ENCODE measurements at regions not wholly inside any gene's neighbourhood (a gene's known extent, or its start where the extent isn't known, plus 50 kb on each side); places are given as distances from the start of the nearest gene placed in this dataset.

GRCh38 chr18:42157878-42158277 lies 202.8 kb downstream of the PIK3C3 start:
- TF ChIP-seq, protein P1, sequence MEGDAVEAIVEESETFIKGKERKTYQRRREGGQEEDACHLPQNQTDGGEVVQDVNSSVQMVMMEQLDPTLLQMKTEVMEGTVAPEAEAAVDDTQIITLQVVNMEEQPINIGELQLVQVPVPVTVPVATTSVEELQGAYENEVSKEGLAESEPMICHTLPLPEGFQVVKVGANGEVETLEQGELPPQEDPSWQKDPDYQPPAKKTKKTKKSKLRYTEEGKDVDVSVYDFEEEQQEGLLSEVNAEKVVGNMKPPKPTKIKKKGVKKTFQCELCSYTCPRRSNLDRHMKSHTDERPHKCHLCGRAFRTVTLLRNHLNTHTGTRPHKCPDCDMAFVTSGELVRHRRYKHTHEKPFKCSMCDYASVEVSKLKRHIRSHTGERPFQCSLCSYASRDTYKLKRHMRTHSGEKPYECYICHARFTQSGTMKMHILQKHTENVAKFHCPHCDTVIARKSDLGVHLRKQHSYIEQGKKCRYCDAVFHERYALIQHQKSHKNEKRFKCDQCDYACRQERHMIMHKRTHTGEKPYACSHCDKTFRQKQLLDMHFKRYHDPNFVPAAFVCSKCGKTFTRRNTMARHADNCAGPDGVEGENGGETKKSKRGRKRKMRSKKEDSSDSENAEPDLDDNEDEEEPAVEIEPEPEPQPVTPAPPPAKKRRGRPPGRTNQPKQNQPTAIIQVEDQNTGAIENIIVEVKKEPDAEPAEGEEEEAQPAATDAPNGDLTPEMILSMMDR (IDR thresholded peaks at IDR 0.05) = no peak
- ATAC-seq (no peak), DNase-seq (no peak)
- Histone ChIP-seq H3K4me3 (no peak overlapping the region), H3K4me1 (no peaks in the 10 kb centered on the region), H3K36me3 (ENCODE audit: insufficient read depth in 1 of 2, low read depth in 1 of 2) (no peaks in the 10 kb centered on the region), H3K27ac (no peak overlapping the region), H3K27me3 (ENCODE audit: insufficient read depth in 3 of 3, low read length in 2 of 3) (no peaks in the 10 kb centered on the region), H3K9me3 (no peaks in the 10 kb centered on the region)
- 47 to 66% (median 55%) methylated on average over 2 of the region's 2 CpGs for WGBS, 3 donors
- intact Hi-C loops (cut with DNase I) = no loop called here

- DNase-seq (no peak), ATAC-seq (no peak)
- intact Hi-C loops (cut with DNase I) = no loop called here
- WGBS, 3 donors = 90 to 94% (median 92%) methylated on average over 3 of the region's 3 CpGs
- no peaks in the 10 kb centered on the region for H3K9me3 ChIP-seq
- no peak overlapping the region for H3K4me3 ChIP-seq
- H3K27ac ChIP-seq = no peak overlapping the region
- no peaks in the 10 kb centered on the region for H3K36me3 ChIP-seq (ENCODE audit: insufficient read depth in 1 of 2, low read depth in 1 of 2)
- TF ChIP-seq, protein P1 (IDR thresholded peaks at IDR 0.05) = no peak
- no peaks in the 10 kb centered on the region for H3K27me3 ChIP-seq (ENCODE audit: insufficient read depth in 3 of 3, low read length in 2 of 3)
- H3K4me1 ChIP-seq = no peaks in the 10 kb centered on the region
Observed at GRCh38 chr18:42159146-42159545, 204.1 kb downstream of the PIK3C3 start.

DNA sequence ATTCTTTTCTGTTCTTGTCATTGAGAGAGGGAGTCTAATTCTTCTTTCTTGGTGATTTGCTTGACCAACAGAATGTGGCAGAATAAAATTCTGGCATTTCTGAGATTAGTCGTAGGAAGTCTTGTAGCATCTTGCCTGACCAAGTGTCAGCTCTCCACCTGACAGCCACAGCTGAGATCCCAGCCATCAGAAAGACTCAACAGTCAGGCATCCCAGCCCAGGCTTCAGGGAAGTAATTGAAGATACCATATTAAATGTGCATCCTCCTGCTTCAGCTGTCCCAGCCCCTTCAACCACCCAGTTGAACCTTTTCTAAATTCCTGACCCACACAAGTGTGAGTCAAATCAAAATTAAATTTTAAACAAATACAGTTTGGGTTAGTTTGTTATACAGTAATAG lies 208.3 kb downstream of the PIK3C3 start:
- H3K4me1 ChIP-seq = no peaks in the 10 kb centered on the region
- no peaks in the 10 kb centered on the region for H3K36me3 ChIP-seq (ENCODE audit: insufficient read depth in 1 of 2, low read depth in 1 of 2)
- intact Hi-C loops (cut with DNase I) = no loop called here
- DNase-seq = no peak
- no peaks in the 10 kb centered on the region for H3K27me3 ChIP-seq (ENCODE audit: insufficient read depth in 3 of 3, low read length in 2 of 3)
- WGBS, 3 donors = 59 to 90% (median 84%) methylated on average over 1 of the region's 1 CpG
- TF ChIP-seq, protein P1 (IDR thresholded peaks at IDR 0.05) = no peak
- no peaks in the 10 kb centered on the region for H3K9me3 ChIP-seq
- H3K27ac ChIP-seq = no peak overlapping the region
- no peak for ATAC-seq
- H3K4me3 ChIP-seq = no peak overlapping the region

DNA sequence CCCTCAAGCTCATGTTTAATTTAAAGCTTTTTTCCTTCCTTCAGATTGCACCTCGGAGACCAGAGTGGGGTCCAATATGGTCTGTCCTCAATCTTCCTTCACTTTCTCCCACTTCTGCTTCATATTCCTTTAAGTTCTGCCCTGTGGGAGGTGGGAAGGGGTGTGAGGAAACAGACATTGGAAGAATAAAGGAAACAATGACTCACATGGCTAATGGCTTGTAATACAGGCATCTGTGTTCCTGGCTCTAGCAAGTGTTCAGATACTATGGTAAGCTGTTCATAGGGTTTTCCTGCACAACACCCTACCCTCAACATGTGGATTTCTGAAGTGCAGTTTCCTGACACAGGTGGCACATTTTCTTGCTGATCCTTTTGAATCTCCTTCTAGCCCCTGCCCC lies 209.5 kb downstream of the PIK3C3 start:
- H3K36me3 ChIP-seq (ENCODE audit: insufficient read depth in 1 of 2, low read depth in 1 of 2) = no peaks in the 10 kb centered on the region
- DNase-seq (no peak), ATAC-seq (no peak)
- WGBS, 3 donors = 63 to 69% (median 68%) methylated on average over 1 of the region's 1 CpG
- no peaks in the 10 kb centered on the region for H3K9me3 ChIP-seq
- H3K27me3 ChIP-seq (ENCODE audit: insufficient read depth in 3 of 3, low read length in 2 of 3) = no peaks in the 10 kb centered on the region
- TF ChIP-seq, protein P1 (IDR thresholded peaks at IDR 0.05) = no peak
- intact Hi-C loops (cut with DNase I) = no loop called here
- H3K27ac ChIP-seq = no peak overlapping the region
- no peak overlapping the region for H3K4me3 ChIP-seq
- H3K4me1 ChIP-seq = no peaks in the 10 kb centered on the region

DNA sequence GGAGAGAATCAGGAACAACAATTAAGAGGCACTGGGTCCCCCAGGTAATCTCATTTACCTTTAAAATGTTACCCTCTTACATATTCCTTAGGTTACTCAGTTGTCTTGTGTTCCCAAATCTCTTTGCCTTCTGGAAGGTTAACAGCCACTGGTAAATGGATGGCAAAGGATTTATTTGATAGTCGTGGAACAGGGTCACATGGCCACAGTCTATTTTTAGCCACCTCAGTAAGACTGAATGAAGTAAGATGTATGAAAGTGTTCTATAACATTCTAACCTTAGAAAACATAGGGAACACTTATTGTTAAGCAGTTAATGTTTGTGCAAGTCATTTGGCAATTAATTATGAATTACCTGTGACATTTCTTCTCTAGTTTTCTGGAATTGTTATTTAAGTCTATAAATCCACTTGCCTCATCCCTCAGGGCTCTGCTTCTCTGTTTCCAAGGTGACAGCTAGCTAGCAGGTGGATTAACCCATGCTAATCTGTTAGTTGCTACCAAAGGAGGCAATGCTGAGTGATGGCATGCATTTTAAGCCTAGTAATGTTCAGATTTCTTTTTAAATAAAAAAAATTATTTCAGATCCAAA lies 211.0 kb downstream of the PIK3C3 start:
- Histone ChIP-seq H3K9me3 (no peaks in the 10 kb centered on the region), H3K36me3 (ENCODE audit: insufficient read depth in 1 of 2, low read depth in 1 of 2) (no peaks in the 10 kb centered on the region), H3K4me1 (no peaks in the 10 kb centered on the region), H3K27me3 (ENCODE audit: insufficient read depth in 3 of 3, low read length in 2 of 3) (no peaks in the 10 kb centered on the region), H3K4me3 (no peak overlapping the region), H3K27ac (no peak overlapping the region)
- WGBS, 3 donors = 10 to 15% (median 13%) methylated on average over 1 of the region's 1 CpG
- ATAC-seq (no peak), DNase-seq (no peak)
- TF ChIP-seq, protein P1 (IDR thresholded peaks at IDR 0.05) = no peak
- intact Hi-C loops (cut with DNase I) = no loop called here

Measured in psoas muscle (tissue), 7 donors.